Activated naive CD4-positive, alpha-beta T cell treated with anti-CD3 and anti-CD28 coated beads, Interleukin-2, amount 50 U/mL, for 72 hours (primary cell): ENCODE measurements at regions not wholly inside any gene's neighbourhood (a gene's known extent, or its start where the extent isn't known, plus 50 kb on each side); places are given as distances from the start of the nearest gene placed in this dataset.
"Not testable (repeated sequence)": the region's sequence is repeated elsewhere in the genome, so short reads cannot be mapped to it uniquely, and the experiment has no call there.

Experiments used
- ATAC-seq, 2 donors: fragments of 150-1000 bp; cut with Tn5 transposase; 2 replicates each; pipeline ENCODE4 v1.10.0; 2021; ENCODE audit warnings: mild to moderate bottlenecking in 2 of 2, moderate library complexity in 2 of 2
- DNase-seq, 2 donors: peaks; one replicate each; pipeline ENCODE4 v3.0.0; 2021 to 2022; ENCODE audit warnings: low spot score in 2 of 2
- H3K27ac Mint-ChIP-seq, 2 donors: one replicate each; pipeline ENCODE4 v1.8.0; 2022; ENCODE audit warnings: mild to moderate bottlenecking in 2 of 2, mixed read lengths in 2 of 2
- H3K36me3 Mint-ChIP-seq, 2 donors: one replicate each; pipeline ENCODE4 v1.8.0; 2022; ENCODE audit warnings: mixed read lengths in 2 of 2
- H3K9me3 Mint-ChIP-seq, 2 donors: one replicate each; pipeline ENCODE4 v1.8.0; 2022; ENCODE audit warnings: mixed read lengths in 2 of 2

DNA sequence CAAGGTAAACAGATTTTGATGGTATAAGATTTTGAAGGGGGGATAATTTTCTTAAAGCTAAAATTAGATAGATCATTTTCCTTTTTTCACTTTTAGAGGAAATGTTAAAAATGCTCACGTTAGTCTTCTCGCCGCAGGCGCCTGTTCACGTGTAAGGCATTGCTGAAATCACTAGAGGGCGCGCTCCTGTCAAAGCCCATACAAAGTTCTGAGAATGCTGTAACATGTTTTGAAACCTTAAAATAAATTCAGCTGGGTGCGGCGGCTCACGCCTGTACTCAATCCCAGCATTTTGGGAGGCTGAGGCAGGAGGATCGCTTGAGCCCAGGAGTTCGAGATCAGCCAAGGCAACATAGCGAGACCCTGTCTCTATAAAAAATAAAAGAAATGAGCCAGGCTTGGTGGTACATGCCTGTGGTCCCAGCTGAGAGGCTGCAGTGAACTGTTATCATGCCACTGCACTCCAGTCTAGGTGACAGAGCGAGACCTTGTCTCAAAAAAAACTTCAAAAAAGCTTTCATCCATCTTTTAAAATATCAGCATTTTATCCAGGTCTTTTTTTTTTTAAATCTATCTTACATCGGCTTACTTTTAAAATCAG lies 138.0 kb downstream of the RBMX2 start:
- Mint-ChIP-seq H3K36me3 (no peaks in the 10 kb centered on the region), H3K27ac (no peak overlapping the region), H3K9me3 (no peaks in the 10 kb centered on the region)
- ATAC-seq (peak in 1 of 2 donors; percentile 47), DNase-seq (peak in 1 of 2 donors; percentile 15)

- H3K27ac Mint-ChIP-seq: no peak overlapping the region
Measured at GRCh38 chrX:130543603-130544325, 142.0 kb downstream of the RBMX2 start.

DNA sequence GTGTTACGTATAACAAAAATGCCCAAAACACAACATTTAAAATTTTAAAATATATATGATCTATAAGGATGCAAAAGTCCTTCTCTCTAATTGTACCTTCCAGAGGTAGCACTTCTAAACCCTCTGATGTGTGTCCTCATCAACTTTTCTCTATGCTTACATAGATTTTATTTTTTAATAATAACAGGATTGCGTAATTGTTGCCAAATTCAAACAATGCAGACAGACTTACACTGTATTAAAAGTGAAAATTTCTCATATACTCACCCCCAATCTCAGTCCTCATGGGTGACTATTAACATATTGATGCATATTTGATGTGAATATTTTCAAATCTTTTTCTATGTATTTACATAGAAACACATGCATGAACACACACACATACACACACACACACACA lies 144.0 kb downstream of the RBMX2 start:
- Mint-ChIP-seq H3K9me3 (no peaks in the 10 kb centered on the region), H3K36me3 (no peaks in the 10 kb centered on the region), H3K27ac (no peak overlapping the region)
- ATAC-seq: no peak
- no peak for DNase-seq

More at GRCh38 chrX:130543603-130544325, 142.0 kb downstream of the RBMX2 start:
- ATAC-seq: no peak
- no peak for DNase-seq
- no peaks in the 10 kb centered on the region for H3K36me3 Mint-ChIP-seq
- H3K9me3 Mint-ChIP-seq: no peaks in the 10 kb centered on the region

- not testable (repeated sequence) for H3K36me3 Mint-ChIP-seq, DNase-seq
Measured at GRCh38 chrX:130549382-130549781, 147.6 kb downstream of the RBMX2 start.

DNA sequence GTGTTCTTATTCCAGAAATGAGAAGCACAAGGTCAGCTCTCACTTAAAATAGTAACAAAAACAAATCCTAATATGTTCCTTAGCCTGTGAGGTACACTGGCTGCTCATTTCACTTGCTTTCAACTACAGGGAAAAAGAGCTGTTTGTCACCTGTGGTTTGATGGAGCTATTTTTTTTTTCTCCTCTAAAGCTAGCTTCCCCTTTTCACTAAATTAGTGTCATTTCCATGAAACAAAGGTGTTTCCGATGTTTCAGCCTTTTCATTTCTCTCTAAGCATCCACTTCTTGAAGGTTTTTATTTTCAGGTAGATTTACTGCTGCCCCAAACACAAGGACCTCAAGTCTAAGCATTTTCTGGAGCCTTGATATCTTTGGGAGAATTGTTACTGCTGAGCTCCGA lies 148.6 kb downstream of the RBMX2 start:
- ATAC-seq (no peak), DNase-seq (no peak)
- Mint-ChIP-seq H3K9me3 (no peaks in the 10 kb centered on the region), H3K36me3 (no peaks in the 10 kb centered on the region), H3K27ac (no peak overlapping the region)

More at GRCh38 chrX:130549382-130549781, 147.6 kb downstream of the RBMX2 start:
- not testable (repeated sequence) for ATAC-seq, H3K9me3 Mint-ChIP-seq, H3K27ac Mint-ChIP-seq

DNA sequence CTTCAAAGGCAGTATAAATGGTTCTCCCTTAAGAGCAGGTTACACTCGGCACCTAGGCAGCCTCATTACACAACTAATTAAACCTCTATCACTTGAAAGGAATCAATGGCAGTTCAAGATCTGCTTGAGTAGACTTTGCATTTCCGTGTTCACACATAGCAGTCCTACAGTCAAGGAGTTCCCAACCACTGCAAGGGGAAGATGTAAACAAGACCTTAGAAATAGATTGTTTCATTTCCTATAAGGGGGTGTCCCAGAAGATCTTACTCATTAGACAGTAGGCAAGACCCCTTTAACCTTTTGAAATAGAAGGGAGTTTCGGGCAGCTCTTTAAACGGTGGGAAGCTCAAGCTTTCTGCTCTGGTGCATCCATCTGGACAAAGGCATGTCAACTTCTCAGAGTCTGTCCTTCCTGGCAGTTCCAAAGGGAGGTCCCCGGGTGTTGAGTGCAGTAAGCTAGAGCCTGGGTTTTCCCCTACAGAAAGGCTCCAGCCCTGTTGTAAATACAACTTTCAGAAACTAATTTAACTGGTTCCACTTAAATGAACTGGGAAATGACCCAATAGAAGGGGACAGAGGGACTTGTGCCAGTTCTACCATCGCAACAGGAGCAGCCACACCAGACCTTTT lies 150.8 kb downstream of the RBMX2 start:
- ATAC-seq: no peak
- Mint-ChIP-seq H3K36me3 (no peaks in the 10 kb centered on the region), H3K27ac (no peak overlapping the region), H3K9me3 (no peaks in the 10 kb centered on the region)
- DNase-seq: no peak

DNA sequence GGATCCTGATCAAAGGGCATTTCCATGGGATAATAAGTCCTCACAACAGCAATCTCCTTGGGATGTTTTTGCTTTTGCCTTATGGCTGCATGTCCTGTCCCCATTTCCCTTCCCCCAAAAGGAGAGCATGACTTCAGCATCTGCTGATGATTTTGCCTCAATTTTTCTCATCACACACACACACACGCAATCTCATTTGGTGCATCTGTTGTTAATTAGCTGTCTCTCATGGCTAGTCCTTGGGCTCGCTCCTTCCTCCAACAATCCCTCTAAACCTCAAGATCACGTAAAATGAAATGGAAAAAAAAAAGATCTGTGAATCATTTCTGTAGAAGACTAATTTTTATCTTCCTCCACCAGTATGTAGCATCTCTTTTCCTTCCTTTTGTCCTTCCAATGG lies 153.6 kb downstream of the RBMX2 start:
- DNase-seq (no peak), ATAC-seq (no peak)
- no peaks in the 10 kb centered on the region for H3K9me3 Mint-ChIP-seq
- no peaks in the 10 kb centered on the region for H3K36me3 Mint-ChIP-seq
- no peak overlapping the region for H3K27ac Mint-ChIP-seq

- H3K36me3 Mint-ChIP-seq: no peaks in the 10 kb centered on the region
- H3K9me3 Mint-ChIP-seq: no peaks in the 10 kb centered on the region
- no peak overlapping the region for H3K27ac Mint-ChIP-seq
- DNase-seq (no peak), ATAC-seq (no peak)
Measured at GRCh38 chrX:130555757-130556156, 154.0 kb downstream of the RBMX2 start.

GRCh38 chrX:130556951-130557350 lies 155.2 kb downstream of the RBMX2 start:
- Mint-ChIP-seq H3K9me3 (no peaks in the 10 kb centered on the region), H3K36me3 (no peaks in the 10 kb centered on the region), H3K27ac (no peak overlapping the region)
- ATAC-seq (no peak), DNase-seq (no peak)

GRCh38 chrX:130560544-130560943 lies 158.8 kb downstream of the RBMX2 start:
- no peaks in the 10 kb centered on the region for H3K36me3 Mint-ChIP-seq
- ATAC-seq (no peak), DNase-seq (no peak)
- no peak overlapping the region for H3K27ac Mint-ChIP-seq
- H3K9me3 Mint-ChIP-seq: no peaks in the 10 kb centered on the region

DNA sequence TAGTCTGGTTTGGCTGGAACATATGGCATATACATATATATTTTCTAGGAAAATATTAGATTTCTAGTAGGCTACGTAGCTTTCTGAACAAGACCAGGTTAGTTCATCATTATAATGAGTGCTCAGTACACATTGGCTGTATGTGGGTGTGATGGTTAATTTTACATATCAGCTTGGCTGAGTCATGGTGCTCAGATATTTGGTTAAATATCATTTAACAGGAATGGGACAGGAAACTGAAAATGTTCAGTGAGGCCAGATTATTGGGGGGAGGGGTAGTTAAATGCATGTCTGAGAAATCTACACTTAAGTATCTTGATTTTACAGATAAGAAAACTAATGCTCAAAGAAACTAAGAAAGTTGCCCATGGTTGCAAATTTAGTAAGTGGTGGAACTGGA lies 160.1 kb downstream of the RBMX2 start:
- Mint-ChIP-seq H3K9me3 (no peaks in the 10 kb centered on the region), H3K27ac (no peak overlapping the region), H3K36me3 (no peaks in the 10 kb centered on the region)
- DNase-seq (no peak), ATAC-seq (no peak)

- Mint-ChIP-seq H3K9me3 (no peaks in the 10 kb centered on the region), H3K27ac (no peak overlapping the region), H3K36me3 (no peaks in the 10 kb centered on the region)
- ATAC-seq (no peak), DNase-seq (no peak)
Measured at GRCh38 chrX:130563476-130563875, 161.7 kb downstream of the RBMX2 start.

GRCh38 chrX:130566028-130566683 lies 164.4 kb downstream of the RBMX2 start:
- H3K27ac Mint-ChIP-seq: no peak overlapping the region
- DNase-seq (no peak), ATAC-seq (no peak)
- no peaks in the 10 kb centered on the region for H3K9me3 Mint-ChIP-seq
- no peaks in the 10 kb centered on the region for H3K36me3 Mint-ChIP-seq

DNA sequence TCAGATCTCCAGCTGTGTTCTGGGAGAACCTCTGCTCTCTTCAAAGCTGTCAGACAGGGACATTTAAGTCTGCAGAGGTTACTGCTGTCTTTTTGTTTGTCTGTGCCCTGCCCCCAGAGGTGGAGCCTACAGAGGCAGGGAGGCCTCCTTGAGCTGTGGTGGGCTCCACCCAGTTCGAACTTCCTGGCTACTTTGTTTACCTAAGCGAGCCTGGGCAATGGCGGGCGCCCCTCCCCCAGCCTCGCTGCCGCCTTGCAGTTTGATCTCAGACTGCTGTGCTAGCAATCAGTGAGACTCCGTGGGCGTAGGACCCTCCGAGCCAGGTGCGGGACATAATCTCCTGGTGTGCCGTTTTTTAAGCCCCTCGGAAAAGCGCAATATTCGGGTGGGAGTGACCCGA lies 171.2 kb downstream of the RBMX2 start:
- not testable (repeated sequence) for H3K9me3 Mint-ChIP-seq, DNase-seq, H3K36me3 Mint-ChIP-seq, H3K27ac Mint-ChIP-seq, ATAC-seq
